Uterus (tissue), 3 donors: ENCODE measurements at regions not wholly inside any gene's neighbourhood (a gene's known extent, or its start where the extent isn't known, plus 50 kb on each side); places are given as distances from the start of the nearest gene placed in this dataset.

ENCODE experiments used
- DNase-seq, 2 donors: peaks; one replicate each; pipeline ENCODE4 v3.0.0-alpha.2; 2019 to 2020
- H3K27ac ChIP-seq, 2 donors: fragments of 200-600 bp; sonication (generic); 1 replicate in 1 of 2; 2 replicates in 1 of 2; pipeline ENCODE4 v1.5.1; 2016 to 2018
- H3K27me3 ChIP-seq, 2 donors: fragments of 200-600 bp; sonication (generic); one replicate each; pipeline ENCODE4 v1.5.1; 2018 to 2019; ENCODE audit warnings: control low read depth in 1 of 2
- H3K36me3 ChIP-seq, 2 donors: fragments of 200-600 bp; sonication (generic); one replicate each; pipeline ENCODE4 v1.5.1; 2019; ENCODE audit warnings: control low read depth in 1 of 2
- H3K4me1 ChIP-seq, 2 donors: fragments of 200-600 bp; sonication (generic); one replicate each; pipeline ENCODE4 v1.5.1; 2018 to 2019; ENCODE audit warnings: control low read depth in 1 of 2
- H3K4me3 ChIP-seq, 2 donors: fragments of 200-600 bp; sonication (generic); 1 replicate in 1 of 2; 2 replicates in 1 of 2; pipeline ENCODE4 v1.5.1; 2018 to 2019; ENCODE audit warnings: mild to moderate bottlenecking in 1 of 2
- H3K9me3 ChIP-seq, 2 donors: fragments of 200-600 bp; sonication (generic); one replicate each; pipeline ENCODE4 v1.5.1; 2019; ENCODE audit warnings: control low read depth in 1 of 2
- CTCF ChIP-seq, 4 experiments: fragments of 200-600 bp in 2 of 4; fragments of 450-650 bp in 2 of 4; sonication (generic) in 2 of 4; IDR thresholded peaks; one replicate each; pipeline ENCODE4 v1.5.1; 2016 to 2019; ENCODE audit warnings: antibody characterized with exemption in 4 of 4, mild to moderate bottlenecking in 2 of 4, moderate library complexity in 1 of 4
- POLR2A ChIP-seq, 2 donors: fragments of 450-650 bp; IDR thresholded peaks; one replicate each; pipeline ENCODE4 v1.6.1; 2016; ENCODE audit warnings: antibody characterized with exemption in 2 of 2, mild to moderate bottlenecking in 1 of 2, moderate library complexity in 1 of 2
- intact Hi-C: fragments of 100-400 bp; cut with DNase I; formaldehyde crosslinking; loops from one replicate; pipeline ENCODE4 v1.15.1; 2023; ENCODE audit warnings: low total_unique reads
- donor health status: DM: yes; HTN: yes; CAD: no.

- TF ChIP-seq CTCF (IDR thresholded peaks at IDR 0.05), result no peak
- no peak for TF ChIP-seq POLR2A (IDR thresholded peaks at IDR 0.05)
- H3K4me1 ChIP-seq, result no peaks in the 10 kb centered on the region
- no peaks in the 10 kb centered on the region for H3K27me3 ChIP-seq
- H3K9me3 ChIP-seq, result no peaks in the 10 kb centered on the region
- no peak overlapping the region for H3K27ac ChIP-seq
- DNase-seq, result no peak
- H3K36me3 ChIP-seq, result no peaks in the 10 kb centered on the region
- H3K4me3 ChIP-seq, result no peak overlapping the region
- intact Hi-C loops, result no loop called here
Observed at GRCh38 chr14:30162066-30162465, 234.4 kb upstream of the PRKD1 start.

GRCh38 chr14:30165255-30165654, 237.6 kb upstream of the PRKD1 start:
- Histone ChIP-seq H3K9me3 (no peaks in the 10 kb centered on the region), H3K4me3 (no peak overlapping the region), H3K27me3 (no peaks in the 10 kb centered on the region), H3K36me3 (no peaks in the 10 kb centered on the region), H3K27ac (no peak overlapping the region), H3K4me1 (no peaks in the 10 kb centered on the region)
- intact Hi-C loops, result no loop called here
- DNase-seq, result no peak
- TF ChIP-seq POLR2A (IDR thresholded peaks at IDR 0.05) (no peak), CTCF (IDR thresholded peaks at IDR 0.05) (no peak)

GRCh38 chr14:30177781-30178180, 250.1 kb upstream of the PRKD1 start:
- Histone ChIP-seq H3K4me1 (no peaks in the 10 kb centered on the region), H3K27ac (no peak overlapping the region), H3K9me3 (no peaks in the 10 kb centered on the region), H3K27me3 (no peaks in the 10 kb centered on the region), H3K36me3 (no peaks in the 10 kb centered on the region), H3K4me3 (no peak overlapping the region)
- no peak for TF ChIP-seq POLR2A (IDR thresholded peaks at IDR 0.05)
- TF ChIP-seq CTCF (IDR thresholded peaks at IDR 0.05), result no peak
- DNase-seq, result no peak
- intact Hi-C loops, result no loop called here

GRCh38 chr14:30179381-30180130, 251.9 kb upstream of the PRKD1 start:
- DNase-seq, result no peak
- no peak for TF ChIP-seq POLR2A (IDR thresholded peaks at IDR 0.05)
- TF ChIP-seq CTCF (IDR thresholded peaks at IDR 0.05), result no peak
- no peak overlapping the region for H3K4me3 ChIP-seq
- H3K36me3 ChIP-seq, result no peaks in the 10 kb centered on the region
- no peaks in the 10 kb centered on the region for H3K27me3 ChIP-seq
- no peak overlapping the region for H3K27ac ChIP-seq
- H3K9me3 ChIP-seq, result no peaks in the 10 kb centered on the region
- no peaks in the 10 kb centered on the region for H3K4me1 ChIP-seq
- intact Hi-C loops, result no loop called here

GRCh38 chr14:30180219-30180618, 252.6 kb upstream of the PRKD1 start:
- H3K27ac ChIP-seq, result no peak overlapping the region
- TF ChIP-seq POLR2A (IDR thresholded peaks at IDR 0.05), result no peak
- no peak for TF ChIP-seq CTCF (IDR thresholded peaks at IDR 0.05)
- H3K36me3 ChIP-seq, result no peaks in the 10 kb centered on the region
- intact Hi-C loops, result no loop called here
- H3K4me3 ChIP-seq, result no peak overlapping the region
- H3K27me3 ChIP-seq, result no peaks in the 10 kb centered on the region
- H3K9me3 ChIP-seq, result no peaks in the 10 kb centered on the region
- no peaks in the 10 kb centered on the region for H3K4me1 ChIP-seq
- DNase-seq, result no peak
